ENCODE measurements at regions not wholly inside any gene's neighbourhood (a gene's known extent, or its start where the extent isn't known, plus 50 kb on each side); places are given as distances from the start of the nearest gene placed in this dataset.

DNA sequence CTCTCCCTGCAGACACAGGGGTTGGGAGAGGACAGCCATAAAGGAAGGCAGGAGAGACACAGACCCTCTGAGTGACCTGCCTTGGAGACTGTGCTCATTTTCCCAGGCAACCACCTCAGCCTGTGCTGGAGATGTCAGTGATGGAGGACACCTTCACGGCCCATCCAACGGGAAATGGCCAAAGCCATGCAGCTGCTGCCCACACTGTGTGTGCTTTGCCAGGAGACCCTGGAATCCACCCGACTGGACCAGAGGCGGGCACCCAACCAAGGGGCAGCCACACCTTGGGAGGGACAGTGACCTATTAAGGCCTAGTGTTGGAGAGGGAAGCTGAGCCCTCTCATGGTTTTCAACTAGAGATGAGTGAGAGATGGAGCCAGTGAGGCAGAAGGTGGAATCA lies 192.5 kb downstream of the SMAD2 start:
- H3K27me3 ChIP-seq (ENCODE audit: low read depth, low read length) = peaks cover 30% of the 10 kb centered on the region
- H3K4me1 ChIP-seq (ENCODE audit: low read length) = peaks cover 3% of the 10 kb centered on the region; the same call in 1 of the 2 replicates
- no peak overlapping the region for H3K4me2 ChIP-seq (ENCODE audit: low read length)
- no peaks in the 10 kb centered on the region for H3K79me2 ChIP-seq (ENCODE audit: low read length)
- H2AFZ ChIP-seq (ENCODE audit: low read depth, low read length) = no peak overlapping the region
- no peak overlapping the region for H3K4me3 ChIP-seq (ENCODE audit: low read length)
- TF ChIP-seq CTCF (IDR thresholded peaks at IDR 0.05; ENCODE audit: low read depth, low read length) (no peak), EZH2phosphoT487 (IDR thresholded peaks at IDR 0.05; ENCODE audit: low read depth) (no peak)
- no peaks in the 10 kb centered on the region for H3K36me3 ChIP-seq (replicated peaks; ENCODE audit: low read depth, low read length)
- H3K9me3 ChIP-seq (ENCODE audit: insufficient read depth, low read length) = no peaks in the 10 kb centered on the region
- no peaks in the 10 kb centered on the region for H4K20me1 ChIP-seq (ENCODE audit: insufficient read depth, low read length)
- H3K9ac ChIP-seq (ENCODE audit: low read length) = no peak overlapping the region
- no peak overlapping the region for H3K27ac ChIP-seq (ENCODE audit: low read length)

- no peaks in the 10 kb centered on the region for H3K9me3 ChIP-seq (ENCODE audit: insufficient read depth, low read length)
- H3K27me3 ChIP-seq (ENCODE audit: low read depth, low read length) = peaks cover 30% of the 10 kb centered on the region
- no peaks in the 10 kb centered on the region for H4K20me1 ChIP-seq (ENCODE audit: insufficient read depth, low read length)
- peaks cover 3% of the 10 kb centered on the region; the same call in 1 of the 2 replicates for H3K4me1 ChIP-seq (ENCODE audit: low read length)
- TF ChIP-seq EZH2phosphoT487 (IDR thresholded peaks at IDR 0.05; ENCODE audit: low read depth) = no peak
- no peak overlapping the region for H2AFZ ChIP-seq (ENCODE audit: low read depth, low read length)
- no peak overlapping the region for H3K27ac ChIP-seq (ENCODE audit: low read length)
- H3K36me3 ChIP-seq (replicated peaks; ENCODE audit: low read depth, low read length) = no peaks in the 10 kb centered on the region
- H3K4me2 ChIP-seq (ENCODE audit: low read length) = no peak overlapping the region
- no peak overlapping the region for H3K9ac ChIP-seq (ENCODE audit: low read length)
- no peaks in the 10 kb centered on the region for H3K79me2 ChIP-seq (ENCODE audit: low read length)
- no peak overlapping the region for H3K4me3 ChIP-seq (ENCODE audit: low read length)
Observed at GRCh38 chr18:47737198-47737830, 193.1 kb downstream of the SMAD2 start.

DNA sequence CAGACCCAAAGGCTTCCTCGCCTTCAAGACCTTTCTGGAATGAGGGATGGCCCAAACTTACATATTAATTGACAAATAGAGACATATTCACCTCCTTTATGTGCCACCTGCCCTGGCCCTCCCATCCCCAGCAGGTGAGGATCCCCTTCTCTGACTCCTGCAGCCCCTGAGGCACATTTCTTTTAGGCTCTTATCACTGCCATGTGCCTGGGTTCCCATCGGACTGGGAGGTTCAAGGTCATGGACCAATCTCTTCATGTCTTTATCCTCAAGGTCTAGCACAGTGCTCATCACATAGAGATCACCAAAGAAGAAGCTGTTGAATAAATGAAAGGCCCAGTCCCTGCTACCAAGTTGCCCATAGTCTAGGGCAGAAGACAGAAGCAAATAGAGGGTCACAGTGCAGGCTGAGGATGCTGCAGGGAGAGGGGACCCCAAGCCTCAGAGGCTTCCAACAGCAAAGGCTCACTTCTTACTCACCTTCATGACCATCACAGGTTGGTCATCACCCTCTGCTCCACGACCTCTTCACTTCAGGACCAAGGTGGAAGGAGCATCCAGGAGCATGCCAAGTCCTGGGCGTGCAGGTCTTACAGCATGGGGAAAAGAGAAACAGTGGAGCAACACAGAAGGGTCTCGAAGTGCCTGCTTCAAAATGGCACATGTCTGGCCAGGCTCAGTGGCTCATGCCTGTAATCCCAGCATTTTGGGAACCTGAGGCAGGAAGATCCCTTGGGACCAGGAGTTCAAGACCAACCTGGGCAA lies 193.9 kb downstream of the SMAD2 start:
- no peak overlapping the region for H3K27ac ChIP-seq (ENCODE audit: low read length)
- peaks cover 3% of the 10 kb centered on the region; the same call in 1 of the 2 replicates for H3K4me1 ChIP-seq (ENCODE audit: low read length)
- no peaks in the 10 kb centered on the region for H4K20me1 ChIP-seq (ENCODE audit: insufficient read depth, low read length)
- peaks cover 27% of the 10 kb centered on the region for H3K27me3 ChIP-seq (ENCODE audit: low read depth, low read length)
- H3K9ac ChIP-seq (ENCODE audit: low read length) = no peak overlapping the region
- no peak overlapping the region for H2AFZ ChIP-seq (ENCODE audit: low read depth, low read length)
- no peak overlapping the region for H3K4me3 ChIP-seq (ENCODE audit: low read length)
- H3K9me3 ChIP-seq (ENCODE audit: insufficient read depth, low read length) = no peaks in the 10 kb centered on the region
- no peaks in the 10 kb centered on the region for H3K36me3 ChIP-seq (replicated peaks; ENCODE audit: low read depth, low read length)
- no peak overlapping the region for H3K4me2 ChIP-seq (ENCODE audit: low read length)
- H3K79me2 ChIP-seq (ENCODE audit: low read length) = no peaks in the 10 kb centered on the region
- no peak for TF ChIP-seq CTCF (IDR thresholded peaks at IDR 0.05; ENCODE audit: low read depth, low read length)

DNA sequence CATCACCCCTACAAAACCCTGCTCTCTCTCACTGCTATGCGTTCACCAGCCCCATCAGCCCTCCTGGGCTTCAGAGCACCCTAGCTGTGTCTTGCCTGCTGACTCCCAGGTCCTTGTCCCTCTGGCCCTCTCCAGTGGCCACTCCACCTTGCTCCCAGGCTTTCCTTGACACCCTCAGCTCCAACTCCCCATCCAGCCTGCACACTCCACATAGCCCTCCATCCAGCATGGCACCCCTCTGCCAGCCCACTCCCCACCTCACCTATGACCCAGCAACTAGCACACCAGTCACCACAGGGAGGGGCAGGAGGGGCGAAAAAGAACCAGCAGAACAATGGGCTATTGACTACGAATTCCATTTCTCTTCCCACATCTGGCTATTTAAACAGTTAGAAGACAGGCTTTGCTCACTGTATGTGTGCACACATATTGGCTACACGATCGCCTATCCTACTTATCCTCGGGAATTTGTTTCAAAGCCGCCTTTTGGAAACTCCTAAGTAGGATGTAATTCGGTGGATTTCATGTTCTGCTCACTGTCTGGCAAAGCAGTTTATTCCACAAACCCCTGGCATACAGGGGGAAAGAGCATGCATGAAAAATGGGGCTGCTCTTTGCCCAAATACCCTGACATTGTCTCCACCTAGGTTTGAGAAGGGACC lies 195.3 kb downstream of the SMAD2 start:
- no peak for TF ChIP-seq CTCF (IDR thresholded peaks at IDR 0.05; ENCODE audit: low read depth, low read length)
- no peak for TF ChIP-seq EZH2phosphoT487 (IDR thresholded peaks at IDR 0.05; ENCODE audit: low read depth)
- H3K27ac ChIP-seq (ENCODE audit: low read length) = no peak overlapping the region
- no peaks in the 10 kb centered on the region for H4K20me1 ChIP-seq (ENCODE audit: insufficient read depth, low read length)
- no peaks in the 10 kb centered on the region for H3K79me2 ChIP-seq (ENCODE audit: low read length)
- no peak overlapping the region for H2AFZ ChIP-seq (ENCODE audit: low read depth, low read length)
- H3K4me1 ChIP-seq (ENCODE audit: low read length) = peaks cover 3% of the 10 kb centered on the region; the same call in 1 of the 2 replicates
- H3K27me3 ChIP-seq (ENCODE audit: low read depth, low read length) = peaks cover 22% of the 10 kb centered on the region
- H3K36me3 ChIP-seq (replicated peaks; ENCODE audit: low read depth, low read length) = no peaks in the 10 kb centered on the region
- no peak overlapping the region for H3K4me3 ChIP-seq (ENCODE audit: low read length)
- no peak overlapping the region for H3K4me2 ChIP-seq (ENCODE audit: low read length)
- H3K9me3 ChIP-seq (ENCODE audit: insufficient read depth, low read length) = no peaks in the 10 kb centered on the region
- no peak overlapping the region for H3K9ac ChIP-seq (ENCODE audit: low read length)
